SIG-M5 treated with dmso at 0.1 percent for 504 hours (cell line): ENCODE measurements at regions not wholly inside any gene's neighbourhood (a gene's known extent, or its start where the extent isn't known, plus 50 kb on each side); places are given as distances from the start of the nearest gene placed in this dataset.
A peak's percentile ranks its signal among the peaks of the same experiment; 100 is the strongest.

ENCODE experiments used
- DNase-seq: peaks from one replicate; lab custom pipeline; 2025; ENCODE audit not compliant: unreplicated experiment; lab: John Stamatoyannopoulos, UW

GRCh38 chr21:24825348-24825747 lies 781.9 kb downstream of the MRPL39 start:
- DNase-seq: no peak

- no peak for DNase-seq
Observed at GRCh38 chr21:24824209-24824608, 783.1 kb downstream of the MRPL39 start.

GRCh38 chr21:24823247-24823646 lies 784.0 kb downstream of the MRPL39 start:
- no peak for DNase-seq

GRCh38 chr21:24785033-24785432 lies 822.2 kb downstream of the MRPL39 start:
- DNase-seq: no peak

- DNase-seq: no peak
Observed at GRCh38 chr21:24781146-24781545, 826.1 kb downstream of the MRPL39 start.

GRCh38 chr21:24759348-24760075 lies 847.8 kb downstream of the MRPL39 start:
- DNase-seq: peak; percentile 85

- DNase-seq: no peak
Observed at GRCh38 chr21:24738063-24738462, 869.2 kb downstream of the MRPL39 start.

GRCh38 chr21:24737296-24737850 lies 869.9 kb downstream of the MRPL39 start:
- DNase-seq: no peak

GRCh38 chr21:24730661-24731060 lies 876.6 kb downstream of the MRPL39 start:
- DNase-seq: no peak

- DNase-seq: no peak
Observed at GRCh38 chr21:24729568-24729967, 877.7 kb downstream of the MRPL39 start.

GRCh38 chr21:24727803-24728440 lies 879.4 kb downstream of the MRPL39 start:
- no peak for DNase-seq

- DNase-seq: no peak
Observed at GRCh38 chr21:24716281-24716918, 890.9 kb downstream of the MRPL39 start.

GRCh38 chr21:24714646-24715200 lies 892.6 kb downstream of the MRPL39 start:
- DNase-seq: no peak

- no peak for DNase-seq
Observed at GRCh38 chr21:24705201-24705600, 902.1 kb downstream of the MRPL39 start.

- no peak for DNase-seq
Observed at GRCh38 chr21:24693779-24694178, 913.5 kb downstream of the MRPL39 start.

- no peak for DNase-seq
Observed at GRCh38 chr21:24681456-24681855, 925.8 kb downstream of the MRPL39 start.

- DNase-seq: no peak
Observed at GRCh38 chr21:24671901-24672300, 935.4 kb downstream of the MRPL39 start.

- no peak for DNase-seq
Observed at GRCh38 chr21:24658926-24659325, 948.4 kb downstream of the MRPL39 start.

- no peak for DNase-seq
Observed at GRCh38 chr21:24658026-24658425, 949.3 kb downstream of the MRPL39 start.

GRCh38 chr21:24649691-24650090 lies 957.6 kb downstream of the MRPL39 start:
- no peak for DNase-seq

GRCh38 chr21:24636696-24637095 lies 970.6 kb downstream of the MRPL39 start:
- DNase-seq: no peak

- DNase-seq: no peak
Observed at GRCh38 chr21:24634749-24635148, 972.5 kb downstream of the MRPL39 start.
